ENCODE measurements at regions not wholly inside any gene's neighbourhood (a gene's known extent, or its start where the extent isn't known, plus 50 kb on each side); places are given as distances from the start of the nearest gene placed in this dataset.
A peak's percentile ranks its signal among the peaks of the same experiment; 100 is the strongest.

DNA sequence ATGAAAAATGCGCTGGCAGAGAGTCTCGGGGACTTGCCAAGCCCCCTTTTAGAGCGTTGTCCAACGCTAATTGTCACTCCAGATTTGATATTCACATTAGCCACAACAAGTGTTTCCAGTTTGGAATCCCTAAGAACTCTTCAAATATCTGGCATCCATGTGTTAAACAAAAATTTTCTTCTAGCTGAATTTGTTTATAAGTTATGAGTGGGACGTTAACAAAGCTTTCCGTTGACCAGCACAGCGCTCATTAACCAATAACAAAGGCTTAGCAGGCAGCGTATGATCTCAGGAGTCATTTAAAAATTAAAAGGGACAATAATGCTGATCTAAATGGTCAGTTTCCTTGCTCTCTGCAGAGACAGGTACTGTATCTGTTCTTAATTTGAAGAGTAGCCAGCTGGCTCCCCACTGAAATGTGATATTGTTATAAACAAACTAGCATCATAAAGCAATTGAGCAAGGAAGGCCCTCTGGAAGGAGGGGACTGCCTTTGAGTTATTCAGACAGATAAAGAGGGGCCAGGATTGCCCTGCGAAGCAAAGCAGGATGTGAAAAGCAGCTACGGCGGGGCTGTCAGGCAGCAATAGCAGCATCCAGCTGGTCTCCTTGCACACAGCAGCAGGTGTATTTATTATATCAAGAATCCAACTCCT lies 337.2 kb upstream of the SALL3 start:
- ATAC-seq: no peak
- H3K27me3 ChIP-seq: peaks cover 0 to 20% (median 3%) of the 10 kb centered on the region in 9 donors

DNA sequence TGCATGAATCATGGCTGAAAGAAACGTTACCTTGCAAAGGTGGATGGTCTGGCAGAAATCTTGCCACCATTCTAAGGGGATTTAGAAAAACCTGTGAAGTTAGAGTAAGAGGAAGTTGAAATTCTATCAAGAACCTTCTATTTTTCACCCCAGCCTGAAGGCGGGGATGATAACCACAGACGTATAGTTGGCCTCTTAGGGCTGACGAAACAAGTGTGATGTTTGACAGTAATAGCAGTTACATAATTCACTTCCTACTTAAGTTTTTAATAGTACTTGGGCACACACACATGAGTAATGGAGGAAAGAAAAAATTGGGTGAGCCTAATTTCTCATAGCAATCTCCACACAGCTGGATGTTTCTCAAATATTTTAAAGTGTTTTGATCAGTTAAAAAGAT lies 336.6 kb upstream of the SALL3 start:
- ATAC-seq (no peak), DNase-seq (no peak)
- intact Hi-C loops (cut with DNase I): no loop called here
- Histone ChIP-seq H3K36me3 (no peaks in the 10 kb centered on the region), H3K4me3 (no peak overlapping the region), H3K27me3 (peaks cover 0 to 20% (median 3%) of the 10 kb centered on the region in 9 donors), H3K9me3 (no peaks in the 10 kb centered on the region), H3K4me1 (peaks cover 0 to 23% (median 0%) of the 10 kb centered on the region in 12 donors), H3K27ac (peak overlapping the region in 1 of 12 donors; percentile 37)
- 30 to 45% (median 31%) methylated on average over 4 of the region's 4 CpGs for WGBS, 4 donors
- no peak for TF ChIP-seq POLR2A (IDR thresholded peaks at IDR 0.05)
- TF ChIP-seq, protein P1, sequence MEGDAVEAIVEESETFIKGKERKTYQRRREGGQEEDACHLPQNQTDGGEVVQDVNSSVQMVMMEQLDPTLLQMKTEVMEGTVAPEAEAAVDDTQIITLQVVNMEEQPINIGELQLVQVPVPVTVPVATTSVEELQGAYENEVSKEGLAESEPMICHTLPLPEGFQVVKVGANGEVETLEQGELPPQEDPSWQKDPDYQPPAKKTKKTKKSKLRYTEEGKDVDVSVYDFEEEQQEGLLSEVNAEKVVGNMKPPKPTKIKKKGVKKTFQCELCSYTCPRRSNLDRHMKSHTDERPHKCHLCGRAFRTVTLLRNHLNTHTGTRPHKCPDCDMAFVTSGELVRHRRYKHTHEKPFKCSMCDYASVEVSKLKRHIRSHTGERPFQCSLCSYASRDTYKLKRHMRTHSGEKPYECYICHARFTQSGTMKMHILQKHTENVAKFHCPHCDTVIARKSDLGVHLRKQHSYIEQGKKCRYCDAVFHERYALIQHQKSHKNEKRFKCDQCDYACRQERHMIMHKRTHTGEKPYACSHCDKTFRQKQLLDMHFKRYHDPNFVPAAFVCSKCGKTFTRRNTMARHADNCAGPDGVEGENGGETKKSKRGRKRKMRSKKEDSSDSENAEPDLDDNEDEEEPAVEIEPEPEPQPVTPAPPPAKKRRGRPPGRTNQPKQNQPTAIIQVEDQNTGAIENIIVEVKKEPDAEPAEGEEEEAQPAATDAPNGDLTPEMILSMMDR (IDR thresholded peaks at IDR 0.05): no peak

More for the DNA sequence above, 337.2 kb upstream of the SALL3 start:
- Histone ChIP-seq H3K4me3 (no peak overlapping the region), H3K9me3 (no peaks in the 10 kb centered on the region), H3K27ac (peak overlapping the region in 1 of 12 donors; percentile 37), H3K4me1 (peaks cover 0 to 23% (median 0%) of the 10 kb centered on the region in 12 donors), H3K36me3 (no peaks in the 10 kb centered on the region)
- 51 to 59% (median 57%) methylated on average over 11 of the region's 11 CpGs for WGBS, 4 donors
- TF ChIP-seq, protein P1 (IDR thresholded peaks at IDR 0.05): no peak
- no peak for TF ChIP-seq POLR2A (IDR thresholded peaks at IDR 0.05)
- intact Hi-C loops (cut with DNase I): no loop called here
- DNase-seq: no peak

DNA sequence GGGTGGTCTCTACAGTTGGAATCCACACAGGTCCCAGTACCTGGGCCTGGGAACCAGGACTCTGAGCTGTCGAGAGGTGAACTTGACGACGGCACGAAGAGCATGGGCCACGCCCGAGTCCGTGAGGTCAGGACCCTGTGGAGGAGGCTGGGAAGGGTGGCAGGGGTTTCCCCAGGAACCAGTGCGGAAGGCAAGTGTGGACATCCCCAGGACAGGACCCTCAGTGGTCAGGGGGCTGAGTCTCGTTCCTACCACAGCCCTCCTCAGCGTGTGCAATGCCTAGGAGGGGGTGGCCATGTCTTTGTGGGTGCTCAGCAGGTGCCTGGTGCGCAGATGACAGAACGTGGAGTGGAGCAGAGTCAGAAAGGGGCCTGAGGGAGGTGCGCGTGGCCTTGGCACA lies 335.6 kb upstream of the SALL3 start:
- Histone ChIP-seq H3K36me3 (no peaks in the 10 kb centered on the region), H3K4me1 (peaks cover 0 to 23% (median 0%) of the 10 kb centered on the region in 12 donors), H3K9me3 (no peaks in the 10 kb centered on the region), H3K27me3 (peaks cover 0 to 20% (median 3%) of the 10 kb centered on the region in 9 donors), H3K27ac (no peak overlapping the region), H3K4me3 (no peak overlapping the region)
- intact Hi-C loops (cut with DNase I): no loop called here
- 83 to 90% (median 90%) methylated on average over 6 to 14 of the region's 14 CpGs for WGBS, 4 donors
- no peak for DNase-seq
- TF ChIP-seq POLR2A (IDR thresholded peaks at IDR 0.05): no peak
- TF ChIP-seq, protein P1 (IDR thresholded peaks at IDR 0.05): no peak
- no peak for ATAC-seq

DNA sequence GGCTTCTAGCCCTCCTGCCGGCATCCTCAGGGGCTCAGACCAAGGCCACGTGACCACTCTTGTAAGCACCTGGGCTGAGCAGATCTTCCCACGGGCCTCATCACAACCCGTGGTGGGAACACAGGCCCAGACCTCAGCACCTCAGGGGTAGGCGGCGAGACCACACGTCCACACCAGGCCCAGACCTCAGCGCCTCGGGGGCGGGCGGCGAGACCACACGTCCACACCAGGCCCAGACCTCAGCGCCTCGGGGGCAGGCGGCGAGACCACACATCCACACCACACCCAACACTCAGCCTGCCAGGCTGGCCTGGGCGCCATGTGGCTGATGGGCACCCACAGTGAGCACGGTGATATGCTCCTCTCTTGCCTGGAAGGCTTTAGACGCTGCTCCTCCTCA lies 334.4 kb upstream of the SALL3 start:
- H3K27me3 ChIP-seq: peaks cover 0 to 20% (median 1%) of the 10 kb centered on the region in 9 donors
- no peak overlapping the region for H3K4me3 ChIP-seq
- 87 to 92% (median 90%) methylated on average over 19 to 20 of the region's 20 CpGs for WGBS, 4 donors
- peaks cover 0 to 23% (median 0%) of the 10 kb centered on the region in 12 donors for H3K4me1 ChIP-seq
- intact Hi-C loops (cut with DNase I): no loop called here
- no peaks in the 10 kb centered on the region for H3K36me3 ChIP-seq
- ATAC-seq (peak in 1 of 4 donors; percentile 52), DNase-seq (no peak)
- TF ChIP-seq POLR2A (IDR thresholded peaks at IDR 0.05): no peak
- TF ChIP-seq, protein P1 (IDR thresholded peaks at IDR 0.05): no peak
- no peak overlapping the region for H3K27ac ChIP-seq
- H3K9me3 ChIP-seq: no peaks in the 10 kb centered on the region

Measured in heart left ventricle (tissue), 16 donors.